ENCODE measurements at regions not wholly inside any gene's neighbourhood (a gene's known extent, or its start where the extent isn't known, plus 50 kb on each side); places are given as distances from the start of the nearest gene placed in this dataset.

DNA sequence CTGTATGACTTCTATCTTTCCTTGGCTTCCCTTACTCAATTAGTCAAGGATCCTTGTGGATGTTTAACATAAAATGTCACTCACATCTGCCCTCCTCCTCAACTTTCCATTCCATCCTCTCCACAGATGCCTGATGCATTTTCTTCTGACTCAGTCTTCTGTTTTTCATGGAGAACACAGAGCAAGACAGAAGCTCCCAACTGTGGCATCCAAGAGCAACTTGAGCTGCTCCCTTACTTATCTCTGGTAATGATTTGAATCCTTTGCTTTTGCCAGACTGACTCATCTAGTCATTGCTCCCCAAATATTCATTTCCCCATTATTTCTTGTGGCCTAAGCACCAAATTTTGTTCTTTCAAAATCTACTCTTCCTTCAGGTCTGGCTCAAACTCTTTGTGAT lies 120.6 kb downstream of the LYPLAL1 start:
- in situ Hi-C loops (cut with HindIII; ENCODE audit: low pct_ligation_motif_present, low sequenced_read_pairs) = no loop called here
- no peak overlapping the region for H3K27ac ChIP-seq
- TF ChIP-seq, protein P1, sequence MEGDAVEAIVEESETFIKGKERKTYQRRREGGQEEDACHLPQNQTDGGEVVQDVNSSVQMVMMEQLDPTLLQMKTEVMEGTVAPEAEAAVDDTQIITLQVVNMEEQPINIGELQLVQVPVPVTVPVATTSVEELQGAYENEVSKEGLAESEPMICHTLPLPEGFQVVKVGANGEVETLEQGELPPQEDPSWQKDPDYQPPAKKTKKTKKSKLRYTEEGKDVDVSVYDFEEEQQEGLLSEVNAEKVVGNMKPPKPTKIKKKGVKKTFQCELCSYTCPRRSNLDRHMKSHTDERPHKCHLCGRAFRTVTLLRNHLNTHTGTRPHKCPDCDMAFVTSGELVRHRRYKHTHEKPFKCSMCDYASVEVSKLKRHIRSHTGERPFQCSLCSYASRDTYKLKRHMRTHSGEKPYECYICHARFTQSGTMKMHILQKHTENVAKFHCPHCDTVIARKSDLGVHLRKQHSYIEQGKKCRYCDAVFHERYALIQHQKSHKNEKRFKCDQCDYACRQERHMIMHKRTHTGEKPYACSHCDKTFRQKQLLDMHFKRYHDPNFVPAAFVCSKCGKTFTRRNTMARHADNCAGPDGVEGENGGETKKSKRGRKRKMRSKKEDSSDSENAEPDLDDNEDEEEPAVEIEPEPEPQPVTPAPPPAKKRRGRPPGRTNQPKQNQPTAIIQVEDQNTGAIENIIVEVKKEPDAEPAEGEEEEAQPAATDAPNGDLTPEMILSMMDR (IDR thresholded peaks at IDR 0.05; ENCODE audit: low read depth, low read length, missing control alignments) = no peak

DNA sequence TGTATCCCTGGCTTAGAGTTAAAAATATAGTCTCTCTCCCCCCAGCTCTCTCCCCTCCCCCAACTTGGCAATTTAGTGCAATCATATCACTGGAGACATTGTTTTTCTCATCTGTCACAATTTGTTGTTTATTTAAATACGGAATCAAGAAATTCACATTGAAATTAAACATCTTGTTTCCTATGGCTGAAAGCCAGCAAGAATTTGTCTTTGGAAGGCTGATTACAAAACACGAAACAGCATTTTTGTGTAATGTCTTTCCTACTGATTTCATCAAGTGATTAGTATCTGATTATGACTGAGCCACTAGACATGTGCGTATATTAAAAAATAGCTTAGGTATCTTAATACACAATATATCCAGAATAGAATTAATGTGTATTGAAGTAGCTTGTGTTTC lies 119.7 kb downstream of the LYPLAL1 start:
- Histone ChIP-seq H3K27me3 (replicated peaks) (no peaks in the 10 kb centered on the region), H3K36me3 (replicated peaks) (no peaks in the 10 kb centered on the region), H3K27ac (no peak overlapping the region), H3K4me3 (ENCODE audit: low read depth, low read length) (no peak overlapping the region)
- no peak for DNase-seq
- in situ Hi-C loops (cut with HindIII; ENCODE audit: low pct_ligation_motif_present, low sequenced_read_pairs) = no loop called here
- TF ChIP-seq, protein P1 (IDR thresholded peaks at IDR 0.05; ENCODE audit: low read depth, low read length, missing control alignments) = no peak

More for the DNA sequence above, 120.6 kb downstream of the LYPLAL1 start:
- DNase-seq = no peak
- H3K36me3 ChIP-seq (replicated peaks) = no peaks in the 10 kb centered on the region
- no peak overlapping the region for H3K4me3 ChIP-seq (ENCODE audit: low read depth, low read length)
- no peaks in the 10 kb centered on the region for H3K27me3 ChIP-seq (replicated peaks)

DNA sequence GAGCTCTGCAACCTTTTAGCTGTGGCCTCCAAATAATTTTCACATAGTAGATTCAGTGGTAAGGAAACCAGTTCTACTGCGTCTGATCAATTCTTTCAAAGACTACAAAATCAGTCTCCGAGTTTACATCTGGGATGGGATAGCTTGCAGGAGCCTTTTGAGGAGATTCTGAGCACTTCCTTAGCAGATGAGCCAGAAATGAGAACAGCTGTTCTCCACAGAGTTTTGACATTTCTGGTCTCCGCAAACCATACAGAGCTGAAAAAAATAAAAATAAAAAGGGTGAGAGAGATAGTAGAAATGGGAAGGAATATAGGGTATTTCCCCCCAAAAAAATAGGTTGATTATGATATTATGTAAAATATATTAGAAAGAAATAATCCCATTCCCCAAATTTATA lies 119.3 kb downstream of the LYPLAL1 start:
- H3K27me3 ChIP-seq (replicated peaks) = no peaks in the 10 kb centered on the region
- H3K4me3 ChIP-seq (ENCODE audit: low read depth, low read length) = no peak overlapping the region
- H3K36me3 ChIP-seq (replicated peaks) = no peaks in the 10 kb centered on the region
- DNase-seq = no peak
- H3K27ac ChIP-seq = no peak overlapping the region
- in situ Hi-C loops (cut with HindIII; ENCODE audit: low pct_ligation_motif_present, low sequenced_read_pairs) = no loop called here
- TF ChIP-seq, protein P1 (IDR thresholded peaks at IDR 0.05; ENCODE audit: low read depth, low read length, missing control alignments) = no peak

DNA sequence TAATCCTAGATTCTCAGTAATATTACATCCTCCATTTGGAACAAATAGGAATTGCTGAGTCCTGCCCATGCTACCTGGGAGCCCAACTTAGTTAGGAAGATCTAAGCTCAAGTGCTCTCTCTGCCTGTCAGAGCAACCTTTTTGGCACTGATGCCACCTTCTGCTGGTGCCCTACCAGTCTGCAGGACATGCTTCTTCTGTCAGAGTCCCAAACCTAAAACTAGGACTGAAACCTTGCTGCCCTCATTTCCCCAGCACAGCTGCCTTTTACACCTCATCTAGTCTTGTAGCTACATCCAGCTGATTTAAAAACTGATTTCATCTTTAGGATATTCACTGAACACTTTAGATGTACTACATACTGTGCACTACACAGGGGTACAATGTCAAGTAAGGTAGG lies 118.7 kb downstream of the LYPLAL1 start:
- Histone ChIP-seq H3K36me3 (replicated peaks) (no peaks in the 10 kb centered on the region), H3K27me3 (replicated peaks) (no peaks in the 10 kb centered on the region), H3K27ac (no peak overlapping the region), H3K4me3 (ENCODE audit: low read depth, low read length) (no peak overlapping the region)
- TF ChIP-seq, protein P1 (IDR thresholded peaks at IDR 0.05; ENCODE audit: low read depth, low read length, missing control alignments) = no peak
- no peak for DNase-seq
- in situ Hi-C loops (cut with HindIII; ENCODE audit: low pct_ligation_motif_present, low sequenced_read_pairs) = no loop called here

DNA sequence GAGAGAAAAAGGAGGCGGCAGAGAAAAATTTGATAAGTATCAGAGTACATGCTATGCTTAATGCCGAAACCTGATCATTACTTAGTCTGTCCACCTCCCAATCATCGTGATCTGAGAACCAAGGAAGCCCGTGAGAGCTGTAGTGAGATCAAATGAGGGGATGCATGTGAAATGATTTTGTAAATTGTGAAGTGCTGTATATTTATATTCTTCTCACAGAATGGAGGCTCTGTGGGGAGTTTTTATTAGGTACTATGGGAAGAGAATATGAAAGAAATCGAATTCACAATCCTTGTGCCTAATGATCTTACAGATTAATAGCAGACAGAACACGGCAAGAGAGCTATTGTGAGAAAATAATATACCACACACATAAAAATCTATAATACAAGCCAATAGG lies 115.5 kb downstream of the LYPLAL1 start:
- H3K36me3 ChIP-seq (replicated peaks) = no peaks in the 10 kb centered on the region
- in situ Hi-C loops (cut with HindIII; ENCODE audit: low pct_ligation_motif_present, low sequenced_read_pairs) = no loop called here

DNA sequence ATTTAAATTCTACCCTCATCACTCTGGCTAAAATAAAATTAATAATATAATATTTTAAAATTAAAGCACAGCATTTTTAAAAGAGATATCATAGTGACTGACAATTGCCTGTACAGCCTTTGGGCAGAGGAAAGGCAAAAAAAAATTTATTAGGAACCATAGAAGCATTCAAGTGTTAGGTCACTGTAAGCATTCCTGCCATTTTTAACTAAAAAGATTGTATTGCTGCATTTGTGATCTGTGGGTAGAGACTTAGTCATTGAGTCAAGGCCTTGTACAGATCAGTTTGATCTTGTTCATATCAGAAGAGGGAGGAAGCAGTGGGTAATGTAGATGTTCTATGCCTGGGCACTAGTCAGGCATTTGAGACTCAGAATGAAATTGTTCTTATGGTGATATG lies 109.9 kb downstream of the LYPLAL1 start:
- TF ChIP-seq, protein P1 (IDR thresholded peaks at IDR 0.05; ENCODE audit: low read depth, low read length, missing control alignments) = no peak
- no peak for DNase-seq
- no peak overlapping the region for H3K27ac ChIP-seq

More for the DNA sequence above, 115.5 kb downstream of the LYPLAL1 start:
- no peaks in the 10 kb centered on the region for H3K27me3 ChIP-seq (replicated peaks)
- TF ChIP-seq, protein P1 (IDR thresholded peaks at IDR 0.05; ENCODE audit: low read depth, low read length, missing control alignments) = no peak
- DNase-seq = no peak
- no peak overlapping the region for H3K4me3 ChIP-seq (ENCODE audit: low read depth, low read length)
- H3K27ac ChIP-seq = no peak overlapping the region

More for the DNA sequence above, 109.9 kb downstream of the LYPLAL1 start:
- H3K4me3 ChIP-seq (ENCODE audit: low read depth, low read length) = no peak overlapping the region
- H3K27me3 ChIP-seq (replicated peaks) = no peaks in the 10 kb centered on the region
- in situ Hi-C loops (cut with HindIII; ENCODE audit: low pct_ligation_motif_present, low sequenced_read_pairs) = no loop called here
- H3K36me3 ChIP-seq (replicated peaks) = no peaks in the 10 kb centered on the region
